GM23338 (cell line): ENCODE measurements at regions not wholly inside any gene's neighbourhood (a gene's known extent, or its start where the extent isn't known, plus 50 kb on each side); places are given as distances from the start of the nearest gene placed in this dataset.

Experiments used
- ATAC-seq: fragments of 200-7000 bp; cut with Tn5 transposase; 3 replicates; pipeline ENCODE4 v1.9.1; 2020
- DNase-seq: peaks from one replicate; pipeline ENCODE4 v3.0.0-alpha.2; 2015; ENCODE audit warnings: low spot score
- H2AFZ ChIP-seq: fragments of 200-600 bp; sonication (generic); 2 replicates; pipeline ENCODE4 v1.8.0; 2016; ENCODE audit warnings: antibody characterized with exemption, mild to moderate bottlenecking, moderate library complexity
- H3F3A ChIP-seq: fragments of 200-600 bp; sonication (generic); replicated peaks from 2 replicates; pipeline ENCODE4 v1.8.0; 2017; ENCODE audit warnings: antibody characterized with exemption, mixed run types, low read depth
- H3K27ac ChIP-seq: fragments of 200-600 bp; sonication (generic); 2 replicates; pipeline ENCODE4 v1.6.1; 2016; ENCODE audit warnings: low read depth
- H3K27me3 ChIP-seq: fragments of 200-600 bp; sonication (generic); 2 replicates; pipeline ENCODE4 v1.8.0; 2016; ENCODE audit warnings: mild to moderate bottlenecking, mixed run types, moderate library complexity; ENCODE audit not compliant: insufficient read depth
- H3K36me3 ChIP-seq: fragments of 200-600 bp; sonication (generic); 2 replicates; pipeline ENCODE4 v1.8.0; 2016; ENCODE audit warnings: mild to moderate bottlenecking; ENCODE audit not compliant: insufficient read depth
- H3K4me1 ChIP-seq: fragments of 200-600 bp; sonication (generic); 2 replicates; pipeline ENCODE4 v1.8.0; 2016; ENCODE audit warnings: mild to moderate bottlenecking, moderate library complexity; ENCODE audit not compliant: insufficient read depth
- H3K4me2 ChIP-seq: fragments of 200-600 bp; sonication (generic); 2 replicates; pipeline ENCODE4 v1.7.1; 2017; ENCODE audit warnings: mixed run types
- H3K4me3 ChIP-seq: fragments of 200-600 bp; sonication (generic); 2 replicates; pipeline ENCODE4 v1.6.1; 2016; ENCODE audit warnings: mixed run types
- H3K79me2 ChIP-seq: fragments of 200-600 bp; sonication (generic); replicated peaks from 2 replicates; pipeline ENCODE4 v1.8.0; 2017; ENCODE audit warnings: mild to moderate bottlenecking; ENCODE audit not compliant: insufficient read depth
- H3K9me2 ChIP-seq: fragments of 200-600 bp; sonication (generic); 2 replicates; pipeline ENCODE4 v1.8.0; 2017; ENCODE audit not compliant: insufficient read depth
- H4K20me1 ChIP-seq: fragments of 200-600 bp; sonication (generic); replicated peaks from 2 replicates; pipeline ENCODE4 v1.8.0; 2017; ENCODE audit warnings: mild to moderate bottlenecking; ENCODE audit not compliant: insufficient read depth
- H3K27ac Mint-ChIP-seq: 2 replicates; pipeline ENCODE4 v1.8.0; 2020; ENCODE audit warnings: inconsistent platforms, mild to moderate bottlenecking, moderate library complexity, mixed read lengths
- H3K27me3 Mint-ChIP-seq: 3 replicates; pipeline ENCODE4 v1.8.0; 2022; ENCODE audit warnings: low read depth, mild to moderate bottlenecking, moderate library complexity, mixed read lengths, inconsistent platforms; ENCODE audit not compliant: insufficient read depth, poor library complexity
- H3K36me3 Mint-ChIP-seq: 3 replicates; pipeline ENCODE4 v1.8.0; 2021; ENCODE audit warnings: low read depth, mild to moderate bottlenecking, inconsistent platforms, moderate library complexity, mixed read lengths
- H3K4me1 Mint-ChIP-seq: 3 replicates; pipeline ENCODE4 v1.8.0; 2020; ENCODE audit warnings: mild to moderate bottlenecking, inconsistent platforms, mixed read lengths
- H3K4me3 Mint-ChIP-seq: 3 replicates; pipeline ENCODE4 v1.8.0; 2021; ENCODE audit warnings: moderate library complexity, mild to moderate bottlenecking, inconsistent platforms, mixed read lengths
- H3K9me3 Mint-ChIP-seq: 3 replicates; pipeline ENCODE4 v1.8.0; 2020; ENCODE audit warnings: moderate library complexity, mild to moderate bottlenecking, inconsistent platforms, mixed read lengths
- CREB1 ChIP-seq: fragments of 250-450 bp; sonication (Bioruptor Pico); IDR thresholded peaks from 2 replicates; pipeline ENCODE4 v1.5.0; 2020; ENCODE audit warnings: low read depth, mild to moderate bottlenecking, moderate library complexity
- CTCF ChIP-seq, 2 experiments: fragments of 200-600 bp in 1 of 2; sonication (generic) in 1 of 2; conservative IDR thresholded peaks; 2 replicates each; pipeline versions ENCODE4 v1.5.1 to v1.6.1; 2016 to 2017; ENCODE audit warnings: antibody characterized with exemption in 2 of 2, low read depth in 2 of 2, mild to moderate bottlenecking in 2 of 2, moderate library complexity in 1 of 2
- ETS1 ChIP-seq: IDR thresholded peaks from 2 replicates; pipeline ENCODE4 v1.6.1; 2016; ENCODE audit warnings: antibody characterized with exemption
- EZH2 ChIP-seq: fragments of 200-600 bp; sonication (generic); IDR thresholded peaks from one replicate; pipeline ENCODE4 v1.8.0; 2017; ENCODE audit warnings: antibody characterized with exemption, mild to moderate bottlenecking, low read depth; ENCODE audit not compliant: unreplicated experiment
- EZH2phosphoT487 ChIP-seq: fragments of 200-600 bp; sonication (generic); IDR thresholded peaks from one replicate; pipeline ENCODE4 v1.8.1; 2018; ENCODE audit warnings: antibody characterized with exemption; ENCODE audit not compliant: unreplicated experiment
- JUNB ChIP-seq: IDR thresholded peaks from one replicate; pipeline ENCODE4 v1.6.1; 2016; ENCODE audit warnings: antibody characterized with exemption; ENCODE audit not compliant: unreplicated experiment
- NANOG ChIP-seq: IDR thresholded peaks from 2 replicates; pipeline ENCODE4 v1.6.1; 2016; ENCODE audit warnings: antibody characterized with exemption, borderline replicate concordance
- POLR2AphosphoS5 ChIP-seq: IDR thresholded peaks from 2 replicates; pipeline ENCODE4 v1.6.1; 2016; ENCODE audit warnings: antibody characterized with exemption, low read depth
- REST ChIP-seq: IDR thresholded peaks from one replicate; pipeline ENCODE4 v1.6.1; 2018; ENCODE audit warnings: antibody characterized with exemption; ENCODE audit not compliant: unreplicated experiment
- STAT1 ChIP-seq: IDR thresholded peaks from one replicate; pipeline ENCODE4 v1.6.1; 2016; ENCODE audit warnings: antibody characterized with exemption; ENCODE audit not compliant: unreplicated experiment
- ZNF114 ChIP-seq: fragments of 250-450 bp; sonication (Bioruptor Pico); IDR thresholded peaks from 2 replicates; pipeline ENCODE4 v1.5.0; 2020; ENCODE audit warnings: mild to moderate bottlenecking, moderate library complexity
- ZNF331 ChIP-seq: fragments of 250-450 bp; sonication (Bioruptor Pico); IDR thresholded peaks from 2 replicates; pipeline ENCODE4 v1.5.0; 2020; ENCODE audit warnings: low read depth, mild to moderate bottlenecking, moderate library complexity
- ZNF462 ChIP-seq: fragments of 250-450 bp; sonication (Bioruptor Pico); IDR thresholded peaks from 2 replicates; pipeline ENCODE4 v1.5.0; 2020; ENCODE audit warnings: mild to moderate bottlenecking, moderate library complexity

- no peaks in the 10 kb centered on the region for H3K9me3 Mint-ChIP-seq
- ATAC-seq, result no peak
Observed at GRCh38 chr2:181772777-181773176, 92.5 kb upstream of the NEUROD1 start.

More at GRCh38 chr2:181772777-181773176, 92.5 kb upstream of the NEUROD1 start:
- H3K36me3 ChIP-seq, result no peaks in the 10 kb centered on the region
- no peak overlapping the region for H3K4me3 ChIP-seq
- H3K36me3 Mint-ChIP-seq, result no peaks in the 10 kb centered on the region
- H3K27ac Mint-ChIP-seq, result no peak overlapping the region
- no peaks in the 10 kb centered on the region for H3K27me3 Mint-ChIP-seq
- H3K4me3 Mint-ChIP-seq, result no peak overlapping the region
- no peak overlapping the region for H3K4me2 ChIP-seq
- H3K4me1 ChIP-seq, result no peaks in the 10 kb centered on the region
- no peak overlapping the region for H3K27ac ChIP-seq
- no peaks in the 10 kb centered on the region for H3F3A ChIP-seq
- no peaks in the 10 kb centered on the region for H3K79me2 ChIP-seq
- no peak for DNase-seq
- peaks cover 4% of the 10 kb centered on the region; the same call in 2 of the 3 replicates for H3K4me1 Mint-ChIP-seq
- no peak for TF ChIP-seq JUNB
- TF ChIP-seq POLR2AphosphoS5, result no peak
- no peak for TF ChIP-seq ZNF462
- no peak for TF ChIP-seq EZH2
- TF ChIP-seq REST, result no peak
- no peak for TF ChIP-seq EZH2phosphoT487
- no peak for TF ChIP-seq STAT1
- TF ChIP-seq CTCF (conservative IDR thresholded peaks at IDR 0.05; ENCODE audit: low read depth in 2 of 2), result no peak
- TF ChIP-seq NANOG, result no peak
- no peak for TF ChIP-seq ETS1
- TF ChIP-seq ZNF331 (CRISPR knock-in tag), result no peak
- TF ChIP-seq ZNF114, result no peak
- no peak for TF ChIP-seq CREB1 (CRISPR knock-in tag)
- H2AFZ ChIP-seq, result peak overlapping the region; percentile 49; the same call in 1 of the 2 replicates
- H3K27me3 ChIP-seq, result no peaks in the 10 kb centered on the region
- 0 out of 2 replicates have a peak, but pooled peaks cover 3% of the 10 kb centered on the region for H3K9me2 ChIP-seq
- H4K20me1 ChIP-seq, result no peaks in the 10 kb centered on the region
